Stimulated activated CD4-positive, alpha-beta T cell treated with anti-CD3 and anti-CD28 coated beads, Interleukin-15, amount 100 ng/mL, for 48 hours (primary cell): ENCODE measurements at regions not wholly inside any gene's neighbourhood (a gene's known extent, or its start where the extent isn't known, plus 50 kb on each side); places are given as distances from the start of the nearest gene placed in this dataset.

Experiments
- DNase-seq, 2 donors: peaks; one replicate each; pipeline ENCODE4 v3.0.0-alpha.2; 2020; ENCODE audit warnings: low read depth in 2 of 2

GRCh38 chr4:181976764-181977163, 266.4 kb upstream of the TENM3 start:
- no peak for DNase-seq

DNA sequence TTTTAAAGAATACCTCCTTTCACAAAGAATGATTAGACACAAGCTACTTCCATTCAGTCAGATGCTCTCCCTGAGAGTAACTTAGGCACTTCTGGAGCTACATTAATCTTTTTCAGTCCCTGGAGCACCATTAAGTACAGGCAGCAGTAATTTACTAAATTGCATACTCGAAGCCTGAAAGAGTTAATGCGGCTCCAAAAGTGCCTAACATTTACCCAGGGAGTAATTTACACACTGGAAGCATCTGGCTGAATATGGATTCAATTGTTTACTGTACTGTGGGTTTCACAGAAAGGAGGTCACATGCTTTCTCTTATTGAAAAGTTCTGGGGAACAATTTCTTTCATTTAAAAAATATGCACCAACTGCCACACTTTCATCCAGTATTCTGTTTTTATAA, 260.8 kb upstream of the TENM3 start:
- no peak for DNase-seq

GRCh38 chr4:181982856-181983255, 260.3 kb upstream of the TENM3 start:
- DNase-seq, result no peak

- no peak for DNase-seq
These were observed 255.8 kb upstream of the TENM3 start for GRCh38 chr4:181987392-181987791.

DNA sequence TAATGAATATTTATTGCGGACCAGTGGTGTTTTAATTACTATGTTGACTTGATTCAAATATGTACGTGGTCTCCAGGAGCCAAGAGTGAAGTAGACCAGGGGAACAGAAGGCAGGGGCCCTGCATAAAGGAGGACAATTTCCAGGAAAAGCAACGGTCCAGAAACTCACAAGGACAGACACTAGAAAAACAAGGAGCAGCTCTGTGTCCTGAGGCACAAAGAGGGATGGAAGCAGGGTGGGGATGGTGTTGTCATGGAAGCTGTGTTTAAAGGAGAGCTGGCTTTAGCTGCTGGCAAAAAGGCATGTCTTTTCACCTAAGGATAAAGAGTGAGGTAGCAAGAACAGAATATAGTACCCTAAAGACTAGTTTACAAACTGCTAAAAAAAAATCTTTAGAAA, 254.1 kb upstream of the TENM3 start:
- no peak for DNase-seq

DNA sequence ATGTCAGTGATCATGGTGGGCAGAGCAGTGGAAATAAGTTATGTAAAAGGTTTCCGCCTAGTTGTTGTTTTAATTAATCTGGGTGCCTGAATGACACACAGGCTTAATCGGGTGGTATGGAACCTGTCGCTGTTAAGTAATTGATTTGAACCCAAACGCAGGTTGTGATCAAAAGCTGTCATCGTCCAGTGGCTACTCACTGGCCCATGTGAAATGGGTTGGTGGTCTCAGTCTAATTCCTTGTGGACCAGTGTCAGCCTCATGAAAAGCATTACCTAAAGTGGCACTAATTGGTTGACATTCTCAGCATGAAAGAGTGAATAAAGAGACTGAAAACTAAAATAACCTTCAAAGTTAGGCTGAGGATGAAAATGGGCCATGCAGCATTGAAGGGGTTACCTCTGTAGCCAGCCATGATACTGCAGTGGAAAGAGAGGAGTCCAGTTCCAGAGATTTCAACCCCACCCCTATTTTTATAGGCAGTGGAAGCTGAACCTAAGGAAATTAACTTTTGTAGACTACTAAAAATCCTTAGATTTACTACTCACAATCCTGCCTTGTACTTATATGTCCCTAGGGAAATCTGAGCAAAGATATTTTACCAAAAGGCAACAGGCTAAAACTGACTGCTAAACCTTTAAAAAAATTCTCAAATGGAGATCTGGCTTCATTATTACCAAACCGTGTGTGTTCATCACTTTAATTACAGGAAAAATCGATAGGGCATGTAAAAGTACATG, 251.7 kb upstream of the TENM3 start:
- no peak for DNase-seq

GRCh38 chr4:181998398-181999295, 244.6 kb upstream of the TENM3 start:
- no peak for DNase-seq

GRCh38 chr4:182000077-182000476, 243.1 kb upstream of the TENM3 start:
- no peak for DNase-seq

- no peak for DNase-seq
These were observed 232.3 kb upstream of the TENM3 start for GRCh38 chr4:182010876-182011275.

GRCh38 chr4:182014164-182014563, 229.0 kb upstream of the TENM3 start:
- no peak for DNase-seq

DNA sequence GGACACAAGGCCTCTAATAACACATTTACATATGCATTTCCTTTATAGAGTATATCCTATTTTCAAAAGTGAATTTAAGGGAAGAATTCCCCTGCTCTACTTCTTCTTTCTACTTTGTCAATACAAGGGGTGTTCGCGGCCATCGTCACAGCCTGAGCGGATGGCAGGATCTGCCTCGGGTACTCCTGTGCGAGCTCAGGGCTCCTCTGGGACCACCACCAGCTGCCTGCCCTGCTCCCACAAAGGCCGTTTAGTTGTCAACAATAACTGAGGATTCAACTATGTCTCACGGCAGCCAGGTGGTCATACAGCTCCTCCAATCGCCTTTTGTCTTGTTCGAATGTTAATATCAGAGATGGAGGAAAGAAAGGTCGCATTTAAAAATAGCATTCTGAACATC, 228.2 kb upstream of the TENM3 start:
- no peak for DNase-seq

DNA sequence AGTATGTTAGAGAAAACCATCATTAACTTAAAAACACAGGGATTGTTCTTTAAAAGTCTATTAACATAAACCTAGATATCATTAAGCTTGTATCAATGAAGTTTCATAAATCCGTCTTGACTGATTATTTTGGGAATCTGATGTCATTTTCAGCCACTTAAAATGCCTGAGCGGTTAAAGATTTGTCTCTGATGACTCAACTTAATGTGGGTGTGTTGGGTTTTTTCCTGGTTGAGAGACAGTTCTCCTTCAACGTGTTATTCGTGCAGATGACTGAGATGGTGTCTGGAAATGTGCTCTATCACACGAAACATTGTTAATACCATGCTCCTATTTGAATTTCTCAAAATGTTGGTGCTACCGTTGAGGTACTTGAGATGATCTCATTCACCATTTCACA, 227.3 kb upstream of the TENM3 start:
- no peak for DNase-seq

DNA sequence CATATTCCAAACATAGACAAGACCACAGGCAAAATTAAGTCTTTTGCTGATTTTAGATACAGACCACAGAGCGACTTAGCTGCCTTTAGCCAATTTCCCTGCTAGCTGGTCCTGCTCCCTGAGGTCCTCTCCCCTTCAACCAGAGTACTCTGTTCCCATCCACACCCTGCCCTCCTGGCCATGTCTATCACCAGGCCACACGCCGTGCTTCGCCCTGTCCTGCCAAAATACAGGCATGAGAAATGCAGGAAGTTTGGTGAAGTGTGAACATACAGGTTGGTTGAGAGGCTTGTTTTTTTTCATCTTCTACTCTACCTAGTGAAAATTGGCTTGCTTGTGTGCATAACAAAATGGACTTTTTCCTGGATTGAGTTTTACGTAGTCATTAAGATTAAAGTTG, 226.2 kb upstream of the TENM3 start:
- DNase-seq, result no peak

GRCh38 chr4:182018691-182019090, 224.5 kb upstream of the TENM3 start:
- no peak for DNase-seq

DNA sequence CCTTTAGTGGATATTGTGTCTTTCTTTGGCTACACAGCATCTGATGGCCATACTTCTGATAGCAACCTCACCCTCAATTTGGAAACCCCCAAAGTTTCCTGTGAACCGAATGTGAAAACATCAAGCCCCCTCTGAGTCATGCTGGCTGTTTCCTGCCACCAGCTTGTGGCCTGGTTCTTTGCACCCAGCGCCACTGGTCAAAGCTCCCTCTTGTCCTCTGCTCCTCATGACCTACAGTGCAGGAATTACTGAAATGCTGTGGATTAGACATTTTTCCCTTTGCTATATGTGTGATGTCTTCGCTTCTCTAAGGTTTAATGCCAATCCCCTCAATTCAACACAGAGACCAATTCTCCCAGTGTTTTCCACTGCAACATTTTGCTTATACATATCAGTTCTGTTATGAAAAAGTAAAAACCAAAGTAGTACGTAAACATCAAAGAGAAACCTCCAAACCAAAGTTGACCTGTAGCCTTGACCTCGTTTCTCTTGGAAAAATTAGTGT, 224.0 kb upstream of the TENM3 start:
- no peak for DNase-seq

DNA sequence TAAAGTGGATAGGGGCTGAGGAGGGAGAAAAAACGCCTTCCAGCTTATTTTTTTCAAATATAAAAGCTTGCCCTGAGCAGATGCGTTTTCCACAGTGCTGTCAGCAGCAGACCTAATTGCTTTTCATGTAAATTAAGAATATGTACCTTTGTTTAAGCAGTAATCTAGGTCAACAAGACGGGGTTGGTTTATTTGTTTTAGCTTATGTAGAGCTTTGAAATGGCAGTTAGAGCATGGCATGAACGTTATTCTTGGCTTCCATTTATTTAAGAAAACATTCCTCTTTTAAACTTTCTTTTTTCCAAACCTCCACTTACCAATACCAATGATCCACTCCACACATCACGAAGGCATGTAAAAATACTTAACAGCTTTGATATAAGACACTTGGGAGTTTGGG, 220.3 kb upstream of the TENM3 start:
- DNase-seq, result no peak

GRCh38 chr4:182023469-182023868, 219.7 kb upstream of the TENM3 start:
- DNase-seq, result no peak

DNA sequence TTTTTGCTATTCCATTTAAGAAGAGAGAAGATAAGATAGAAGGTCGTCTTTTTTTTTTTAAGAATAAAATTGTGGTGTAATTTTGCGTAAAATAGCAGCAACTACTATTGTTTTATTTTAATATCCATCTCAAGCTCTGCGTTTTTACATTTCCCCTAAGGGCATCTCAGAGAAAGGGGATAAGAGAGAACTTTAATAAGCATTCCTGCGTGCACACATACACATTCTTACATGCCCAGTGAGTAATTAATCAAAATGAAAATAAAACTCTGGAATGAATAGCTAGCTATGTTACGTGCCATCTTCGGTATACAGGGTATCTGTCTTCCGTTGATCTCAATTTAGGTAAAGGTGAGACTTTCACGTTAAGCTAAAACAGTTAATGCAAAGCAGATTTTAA, 200.3 kb upstream of the TENM3 start:
- DNase-seq, result no peak

DNA sequence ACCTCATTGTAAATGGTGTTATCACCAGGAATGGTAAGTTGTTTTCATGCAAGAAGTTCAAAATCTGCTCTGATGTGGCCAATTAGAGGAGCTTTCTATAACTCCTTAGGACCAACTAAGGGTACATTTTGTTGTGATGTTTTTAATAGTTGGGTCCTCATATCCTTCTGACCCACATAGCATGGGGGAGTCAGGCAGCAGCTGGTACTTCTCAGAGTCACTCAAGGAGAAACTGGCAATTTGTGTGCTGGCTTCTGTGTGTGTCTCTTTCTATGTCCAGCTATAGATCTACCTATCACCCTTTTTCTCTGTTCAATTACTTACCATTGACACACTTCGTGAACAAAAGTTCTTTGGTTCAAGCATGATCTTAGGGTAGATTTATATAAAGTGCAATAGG, 194.3 kb upstream of the TENM3 start:
- no peak for DNase-seq

DNA sequence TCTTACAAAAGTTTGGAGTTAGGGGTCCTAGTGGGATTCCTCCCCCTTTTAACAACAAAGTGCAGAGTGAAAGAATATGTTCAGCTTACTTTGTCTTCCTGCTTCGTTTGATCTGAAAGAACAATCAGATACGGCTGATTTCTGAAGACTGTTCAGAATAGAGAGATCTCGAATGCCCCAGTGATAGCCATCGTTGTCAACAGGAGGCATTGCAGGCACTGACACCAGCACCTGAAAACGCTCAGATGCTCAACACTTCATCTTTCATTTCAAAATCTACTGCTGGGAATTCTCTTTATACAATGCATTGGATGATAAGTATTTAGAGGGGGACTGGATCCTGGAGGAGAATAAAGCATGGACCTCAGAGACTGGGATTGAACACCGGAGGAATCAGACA, 186.3 kb upstream of the TENM3 start:
- no peak for DNase-seq

DNA sequence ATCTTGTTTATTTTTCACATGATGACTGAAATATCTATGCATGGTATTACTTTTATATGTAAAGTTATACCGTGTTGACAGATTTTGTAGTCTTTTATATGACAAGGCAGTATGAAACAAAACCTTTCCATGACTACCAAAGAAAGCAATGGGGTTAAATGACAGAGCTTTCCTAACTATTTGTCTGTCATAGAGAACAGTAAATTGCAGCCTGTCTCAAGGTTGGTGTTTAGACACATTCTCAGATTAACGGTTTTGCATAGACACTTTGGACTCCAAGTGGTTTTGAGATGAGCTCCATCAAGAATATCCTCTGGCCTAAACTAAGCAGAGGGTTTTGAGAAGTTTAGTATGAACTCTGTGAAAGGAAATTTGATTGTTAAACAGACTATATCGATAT, 180.7 kb upstream of the TENM3 start:
- DNase-seq, result no peak

DNA sequence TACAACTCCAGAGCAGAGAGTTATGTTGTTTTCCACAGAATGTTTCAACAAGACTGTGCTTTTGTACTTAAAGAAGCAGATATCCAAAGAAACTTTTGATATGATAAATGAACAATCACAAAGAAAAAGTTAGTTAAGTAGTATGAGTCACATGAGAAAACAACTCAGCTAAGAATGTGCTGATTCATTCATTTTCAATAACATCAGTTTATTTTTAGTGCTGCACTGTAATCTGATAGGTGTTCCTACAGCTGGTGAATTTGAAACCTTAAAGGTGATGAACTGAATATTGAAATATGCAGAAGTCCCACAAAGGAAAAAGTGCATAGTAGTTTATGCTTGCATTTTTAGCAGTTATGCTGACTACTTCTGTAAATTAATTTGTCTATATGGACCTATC, 180.3 kb upstream of the TENM3 start:
- DNase-seq, result no peak

GRCh38 chr4:182063651-182064050, 179.6 kb upstream of the TENM3 start:
- DNase-seq, result no peak
